ENCODE measurements at regions not wholly inside any gene's neighbourhood (a gene's known extent, or its start where the extent isn't known, plus 50 kb on each side); places are given as distances from the start of the nearest gene placed in this dataset.

DNA sequence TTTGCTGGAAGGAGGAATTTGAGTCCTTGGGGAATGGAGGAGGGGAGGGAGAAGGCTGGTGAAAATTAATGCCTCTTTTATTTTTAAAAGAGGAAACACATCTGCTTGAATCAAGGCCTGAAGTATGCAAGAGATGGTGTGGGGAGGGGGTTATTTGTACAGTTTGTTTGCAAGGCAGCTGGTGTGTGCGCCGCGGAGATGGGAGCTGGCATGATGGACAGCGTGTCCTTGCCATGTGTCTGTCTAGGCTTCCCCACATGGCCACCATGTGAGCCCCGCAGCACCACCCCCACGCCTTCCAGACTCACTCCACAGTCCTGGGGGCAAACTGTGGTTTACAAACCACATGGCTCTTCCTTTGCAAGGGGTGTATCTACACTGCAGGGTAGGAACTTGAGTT lies 154.8 kb upstream of the APCDD1 start:
- no peak overlapping the region for H2AFZ ChIP-seq
- no peak overlapping the region for H3K27ac ChIP-seq
- TF ChIP-seq EZH2 (IDR thresholded peaks at IDR 0.05; ENCODE audit: low read depth), result no peak
- ChIA-PET CTCF (no interaction called here), POLR2A (ENCODE audit: unreplicated experiment) (no interaction called here)
- H4K20me1 ChIP-seq (ENCODE audit: insufficient read depth), result no peaks in the 10 kb centered on the region
- no TSS peak for BruUV-seq (replicated peaks)
- H3K4me3 ChIP-seq, result no peak overlapping the region
- no peaks in the 10 kb centered on the region for H3K79me2 ChIP-seq (ENCODE audit: low read depth)
- no peak overlapping the region for H3K4me2 ChIP-seq
- no peaks in the 10 kb centered on the region for H3K36me3 ChIP-seq (ENCODE audit: low read depth)
- no peaks in the 10 kb centered on the region for H3K27me3 ChIP-seq (ENCODE audit: insufficient read depth, low read depth)
- no peaks in the 10 kb centered on the region for H3K9me3 ChIP-seq (ENCODE audit: insufficient read depth, low read depth)
- H3F3A ChIP-seq (ENCODE audit: insufficient read depth, low read depth), result no peaks in the 10 kb centered on the region
- H3K4me1 ChIP-seq (replicated peaks; ENCODE audit: insufficient read depth), result no peaks in the 10 kb centered on the region
- no peak for DNase-seq
- H3K9me2 ChIP-seq (ENCODE audit: insufficient read depth), result no peaks in the 10 kb centered on the region
- intact Hi-C loops (cut with micrococcal nuclease; ENCODE audit: unreplicated experiment), result no loop called here

DNA sequence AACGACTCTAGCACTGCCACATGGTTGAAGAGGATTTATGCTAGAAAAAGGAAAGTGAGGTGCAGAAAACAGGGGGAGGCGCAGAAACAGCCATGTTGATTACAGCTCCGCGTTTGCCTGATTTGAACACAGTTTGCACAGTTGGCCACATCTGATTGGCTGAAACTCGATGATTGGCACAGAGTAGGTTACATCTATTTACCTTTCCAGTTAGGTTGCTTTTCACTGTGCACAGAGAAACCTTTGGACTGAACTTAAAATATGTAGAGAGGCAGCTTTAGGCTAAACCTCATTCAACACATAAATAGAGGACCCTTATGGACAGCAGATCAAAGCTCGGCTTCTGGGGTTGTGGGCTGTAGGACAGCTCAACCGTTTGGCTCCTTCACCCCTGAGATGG lies 153.7 kb upstream of the APCDD1 start:
- Histone ChIP-seq H3K4me1 (replicated peaks; ENCODE audit: insufficient read depth) (no peaks in the 10 kb centered on the region), H3K27me3 (ENCODE audit: insufficient read depth, low read depth) (no peaks in the 10 kb centered on the region), H3K9me2 (ENCODE audit: insufficient read depth) (no peaks in the 10 kb centered on the region), H3K4me2 (no peak overlapping the region), H2AFZ (no peak overlapping the region), H3K36me3 (ENCODE audit: low read depth) (no peaks in the 10 kb centered on the region), H3K79me2 (ENCODE audit: low read depth) (no peaks in the 10 kb centered on the region), H4K20me1 (ENCODE audit: insufficient read depth) (no peaks in the 10 kb centered on the region), H3K27ac (no peak overlapping the region), H3F3A (ENCODE audit: insufficient read depth, low read depth) (no peaks in the 10 kb centered on the region), H3K4me3 (no peak overlapping the region), H3K9me3 (ENCODE audit: insufficient read depth, low read depth) (no peaks in the 10 kb centered on the region)
- CTCF ChIA-PET, result no interaction called here
- no TSS peak for BruUV-seq (replicated peaks)
- intact Hi-C loops (cut with micrococcal nuclease; ENCODE audit: unreplicated experiment), result no loop called here
- DNase-seq, result no peak
- POLR2A ChIA-PET (ENCODE audit: unreplicated experiment), result no interaction called here
- TF ChIP-seq, protein P1, sequence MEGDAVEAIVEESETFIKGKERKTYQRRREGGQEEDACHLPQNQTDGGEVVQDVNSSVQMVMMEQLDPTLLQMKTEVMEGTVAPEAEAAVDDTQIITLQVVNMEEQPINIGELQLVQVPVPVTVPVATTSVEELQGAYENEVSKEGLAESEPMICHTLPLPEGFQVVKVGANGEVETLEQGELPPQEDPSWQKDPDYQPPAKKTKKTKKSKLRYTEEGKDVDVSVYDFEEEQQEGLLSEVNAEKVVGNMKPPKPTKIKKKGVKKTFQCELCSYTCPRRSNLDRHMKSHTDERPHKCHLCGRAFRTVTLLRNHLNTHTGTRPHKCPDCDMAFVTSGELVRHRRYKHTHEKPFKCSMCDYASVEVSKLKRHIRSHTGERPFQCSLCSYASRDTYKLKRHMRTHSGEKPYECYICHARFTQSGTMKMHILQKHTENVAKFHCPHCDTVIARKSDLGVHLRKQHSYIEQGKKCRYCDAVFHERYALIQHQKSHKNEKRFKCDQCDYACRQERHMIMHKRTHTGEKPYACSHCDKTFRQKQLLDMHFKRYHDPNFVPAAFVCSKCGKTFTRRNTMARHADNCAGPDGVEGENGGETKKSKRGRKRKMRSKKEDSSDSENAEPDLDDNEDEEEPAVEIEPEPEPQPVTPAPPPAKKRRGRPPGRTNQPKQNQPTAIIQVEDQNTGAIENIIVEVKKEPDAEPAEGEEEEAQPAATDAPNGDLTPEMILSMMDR (conservative IDR thresholded peaks at IDR 0.05), result no peak
- no peak for TF ChIP-seq EZH2 (IDR thresholded peaks at IDR 0.05; ENCODE audit: low read depth)

DNA sequence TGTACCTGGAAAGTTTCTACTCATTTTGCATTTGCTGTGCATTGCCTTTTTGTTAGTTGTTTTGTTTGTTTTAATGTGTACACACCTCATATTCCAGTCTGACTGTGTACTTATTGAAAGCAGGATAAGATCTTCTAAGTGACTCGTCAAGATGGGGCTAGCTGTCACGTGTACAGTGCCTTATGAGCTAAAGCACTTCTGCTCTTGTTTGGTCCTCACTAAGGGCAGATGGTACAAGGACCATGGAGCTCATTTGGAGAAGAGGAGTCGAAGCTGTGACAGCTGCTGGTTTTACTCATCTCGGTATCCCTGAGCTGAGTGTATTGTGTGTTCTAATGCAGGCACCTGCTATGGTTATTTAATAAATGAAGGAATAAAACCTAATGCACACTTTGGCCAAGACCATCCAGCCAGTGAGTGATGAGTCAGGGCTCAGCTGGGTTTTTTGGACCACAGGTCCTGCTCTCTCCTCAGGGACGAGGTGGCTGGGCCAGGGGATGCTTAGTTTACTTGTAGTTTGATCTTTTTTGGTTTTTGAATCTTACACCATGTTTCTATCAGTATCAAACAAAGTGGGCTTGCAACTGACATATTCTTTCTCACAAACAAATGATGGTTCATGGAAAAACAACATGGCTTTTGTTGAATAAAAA lies 152.5 kb upstream of the APCDD1 start:
- peaks cover 2% of the 10 kb centered on the region; the same call in 1 of the 2 replicates for H3K27me3 ChIP-seq (ENCODE audit: insufficient read depth, low read depth)
- H4K20me1 ChIP-seq (ENCODE audit: insufficient read depth), result no peaks in the 10 kb centered on the region
- POLR2A ChIA-PET (ENCODE audit: unreplicated experiment), result no interaction called here
- DNase-seq, result no peak
- no peaks in the 10 kb centered on the region for H3K36me3 ChIP-seq (ENCODE audit: low read depth)
- no peak overlapping the region for H3K27ac ChIP-seq
- CTCF ChIA-PET, result no interaction called here
- BruUV-seq (replicated peaks), result no TSS peak
- H3K4me3 ChIP-seq, result no peak overlapping the region
- H3K4me2 ChIP-seq, result no peak overlapping the region
- no peak overlapping the region for H2AFZ ChIP-seq
- H3K79me2 ChIP-seq (ENCODE audit: low read depth), result no peaks in the 10 kb centered on the region
- TF ChIP-seq, protein P1 (conservative IDR thresholded peaks at IDR 0.05), result no peak
- TF ChIP-seq EZH2 (IDR thresholded peaks at IDR 0.05; ENCODE audit: low read depth), result no peak
- H3K4me1 ChIP-seq (replicated peaks; ENCODE audit: insufficient read depth), result no peaks in the 10 kb centered on the region
- no peaks in the 10 kb centered on the region for H3K9me2 ChIP-seq (ENCODE audit: insufficient read depth)
- H3K9me3 ChIP-seq (ENCODE audit: insufficient read depth, low read depth), result no peaks in the 10 kb centered on the region
- H3F3A ChIP-seq (ENCODE audit: insufficient read depth, low read depth), result no peaks in the 10 kb centered on the region
- intact Hi-C loops (cut with micrococcal nuclease; ENCODE audit: unreplicated experiment), result no loop called here

DNA sequence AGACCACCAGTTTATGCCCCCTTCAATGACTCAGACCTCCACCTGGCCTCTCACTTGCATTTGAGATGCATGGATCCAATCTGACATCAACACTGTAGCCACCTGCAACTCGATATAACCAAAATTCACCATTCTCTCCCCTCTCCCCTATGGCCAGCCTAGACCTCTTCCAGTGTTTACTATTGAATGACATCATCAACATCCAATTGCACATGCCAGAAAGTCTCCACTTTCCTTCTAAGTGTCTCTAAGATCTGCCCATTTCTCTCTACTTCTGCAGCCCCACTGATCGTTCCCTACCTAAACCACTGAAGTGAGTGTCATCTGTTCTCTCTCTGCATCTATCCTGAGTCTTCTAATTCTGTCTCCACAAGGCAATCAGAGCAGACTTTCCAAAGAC lies 151.3 kb upstream of the APCDD1 start:
- H3K27me3 ChIP-seq (ENCODE audit: insufficient read depth, low read depth), result peaks cover 6% of the 10 kb centered on the region; the same call in 1 of the 2 replicates
- BruUV-seq (replicated peaks), result no TSS peak

More for the DNA sequence above, 151.3 kb upstream of the APCDD1 start:
- CTCF ChIA-PET, result no interaction called here
- H3K27ac ChIP-seq, result no peak overlapping the region
- H3F3A ChIP-seq (ENCODE audit: insufficient read depth, low read depth), result no peaks in the 10 kb centered on the region
- H3K4me1 ChIP-seq (replicated peaks; ENCODE audit: insufficient read depth), result no peaks in the 10 kb centered on the region
- TF ChIP-seq, protein P1 (conservative IDR thresholded peaks at IDR 0.05), result no peak
- no peak for TF ChIP-seq EZH2 (IDR thresholded peaks at IDR 0.05; ENCODE audit: low read depth)
- no peaks in the 10 kb centered on the region for H3K79me2 ChIP-seq (ENCODE audit: low read depth)
- H2AFZ ChIP-seq, result no peak overlapping the region
- H3K4me3 ChIP-seq, result no peak overlapping the region
- no peaks in the 10 kb centered on the region for H4K20me1 ChIP-seq (ENCODE audit: insufficient read depth)
- POLR2A ChIA-PET (ENCODE audit: unreplicated experiment), result no interaction called here
- no peaks in the 10 kb centered on the region for H3K9me3 ChIP-seq (ENCODE audit: insufficient read depth, low read depth)
- no peak for DNase-seq
- H3K4me2 ChIP-seq, result no peak overlapping the region
- no peaks in the 10 kb centered on the region for H3K9me2 ChIP-seq (ENCODE audit: insufficient read depth)
- H3K36me3 ChIP-seq (ENCODE audit: low read depth), result no peaks in the 10 kb centered on the region
- intact Hi-C loops (cut with micrococcal nuclease; ENCODE audit: unreplicated experiment), result no loop called here
